ENCODE measurements at regions not wholly inside any gene's neighbourhood (a gene's known extent, or its start where the extent isn't known, plus 50 kb on each side); places are given as distances from the start of the nearest gene placed in this dataset.

GRCh38 chr13:79674765-79675515 is 194.0 kb downstream of the NDFIP2 start:
- no peak for TF ChIP-seq CTCF (conservative IDR thresholded peaks at IDR 0.05)
- Histone ChIP-seq H3K23ac (ENCODE audit: insufficient read length, low read depth, low read length) (no peak overlapping the region), H2AK5ac (ENCODE audit: insufficient read length, low read length) (no peak overlapping the region), H3K56ac (ENCODE audit: insufficient read length, low read depth, low read length) (no peak overlapping the region), H4K91ac (ENCODE audit: insufficient read length, low read depth, low read length) (no peak overlapping the region), H3K4me2 (ENCODE audit: insufficient read depth, insufficient read length, low read length) (no peak overlapping the region), H3K14ac (ENCODE audit: insufficient read depth, low read length) (no peak overlapping the region), H2BK120ac (ENCODE audit: low read depth, low read length, poor library complexity, severe bottlenecking) (no peak overlapping the region), H3K9me3 (ENCODE audit: control insufficient read depth, low read depth, low read length) (no peaks in the 10 kb centered on the region), H3K4me1 (ENCODE audit: insufficient read depth, low read length) (no peaks in the 10 kb centered on the region; the same call in 1 of the 2 replicates), H2BK5ac (ENCODE audit: insufficient read length, low read length) (no peak overlapping the region), H3K9ac (ENCODE audit: extremely low read depth, insufficient read length, low read length) (no peak overlapping the region), H3T11ph (ENCODE audit: low read length) (no peak overlapping the region), H4K20me1 (ENCODE audit: control insufficient read depth, insufficient read depth, insufficient read length) (no peaks in the 10 kb centered on the region), H3K27me3 (ENCODE audit: insufficient read depth, low read length) (no peaks in the 10 kb centered on the region), H2BK15ac (ENCODE audit: low read depth, low read length) (no peak overlapping the region), H3K79me2 (ENCODE audit: insufficient read depth, low read length) (no peaks in the 10 kb centered on the region), H3K79me1 (ENCODE audit: insufficient read depth, low read depth, low read length, poor library complexity, severe bottlenecking) (no peaks in the 10 kb centered on the region), H4K8ac (replicated peaks; ENCODE audit: insufficient read length, low read depth, low read length) (no peak overlapping the region), H3K4ac (ENCODE audit: low read depth, low read length) (no peak overlapping the region), H2BK12ac (ENCODE audit: insufficient read length, low read depth, low read length) (no peak overlapping the region), H3K23me2 (ENCODE audit: insufficient read length, low read depth, low read length, poor library complexity, severe bottlenecking) (no peaks in the 10 kb centered on the region), H3K18ac (ENCODE audit: insufficient read length, low read depth, low read length) (no peak overlapping the region), H3K27ac (ENCODE audit: insufficient read length, low read depth, low read length) (no peak overlapping the region), H4K5ac (ENCODE audit: insufficient read length, low read depth, low read length) (no peak overlapping the region), H2AFZ (ENCODE audit: low read length) (no peak overlapping the region), H2BK20ac (ENCODE audit: low read depth, low read length, poor library complexity, severe bottlenecking) (no peak overlapping the region)
- 100% methylated on average over 3 of the region's 5 CpGs for WGBS (ENCODE audit: extremely low coverage, insufficient read length, low lambda C conversion rate)
- no peaks in the 10 kb centered on the region; a peak in 2 of 4 replicates for H3K4me1 Mint-ChIP-seq
- H3K27me3 Mint-ChIP-seq (ENCODE audit: low read depth): no peaks in the 10 kb centered on the region
- H3K9me3 Mint-ChIP-seq: peaks cover 0 to 3% of the 10 kb centered on the region in 2 experiments; a peak in 1 of 5 replicates
- no peak for DNase-seq
- H3K27ac Mint-ChIP-seq: no peak overlapping the region
- H3K4me3 Mint-ChIP-seq: no peak overlapping the region
- no peaks in the 10 kb centered on the region for H3K36me3 Mint-ChIP-seq (ENCODE audit: insufficient read depth in 1 of 3, low read depth in 3 of 3)
